GM20000 (cell line): ENCODE measurements at regions not wholly inside any gene's neighbourhood (a gene's known extent, or its start where the extent isn't known, plus 50 kb on each side); places are given as distances from the start of the nearest gene placed in this dataset.

ENCODE experiments used
- DNase-seq: peaks from one replicate; pipeline ENCODE4 v3.0.0; 2012; ENCODE audit warnings: low spot score
- TF ChIP-seq, protein P1 (sequence below): IDR thresholded peaks from 2 replicates; pipeline ENCODE4 v1.5.1; 2012; ENCODE audit warnings: mild to moderate bottlenecking, control low read depth; ENCODE audit errors: extremely low read depth, missing control alignments

DNA sequence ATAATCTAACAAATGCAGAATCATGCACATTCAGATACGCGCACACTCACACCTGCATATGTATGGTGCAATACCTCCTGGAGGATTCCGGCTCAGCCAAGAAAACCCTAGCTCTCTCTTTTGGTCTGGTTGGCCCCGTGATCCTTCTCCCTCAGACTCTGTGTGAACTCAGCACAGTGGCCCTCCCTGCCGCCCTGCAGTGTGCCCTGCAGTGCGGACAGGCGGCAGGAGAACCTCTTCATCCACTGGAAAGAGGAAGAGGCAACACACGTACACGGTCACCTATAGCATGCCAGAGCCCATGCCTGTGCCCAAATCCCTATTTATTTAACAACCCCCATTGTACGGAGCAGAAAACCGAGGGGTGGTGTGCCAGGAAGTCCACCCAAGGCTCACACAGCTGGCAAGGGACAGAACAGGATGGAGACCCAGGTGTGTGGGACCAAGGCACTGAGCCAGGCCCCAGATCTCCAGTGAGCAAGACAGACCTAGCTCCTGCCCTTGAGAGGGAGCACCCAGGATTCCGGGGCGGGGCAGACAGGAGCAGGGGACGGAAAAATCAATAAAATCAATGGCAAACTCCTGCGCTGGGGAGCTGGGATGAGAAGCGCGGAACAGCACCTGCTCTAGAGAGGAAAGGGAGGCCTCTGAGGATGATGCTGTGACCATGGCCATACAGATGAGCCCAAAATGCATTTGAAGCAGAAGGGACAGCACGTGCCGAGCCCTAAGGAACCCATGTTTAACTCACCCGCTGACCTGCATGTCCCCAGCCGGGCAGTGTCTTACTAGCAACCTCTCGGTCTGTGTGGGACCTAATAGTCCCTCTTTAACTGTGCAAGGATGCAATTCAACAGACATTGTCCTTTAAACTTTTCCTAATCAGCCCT lies 54.7 kb upstream of the CIBAR2 start:
- TF ChIP-seq, protein P1, sequence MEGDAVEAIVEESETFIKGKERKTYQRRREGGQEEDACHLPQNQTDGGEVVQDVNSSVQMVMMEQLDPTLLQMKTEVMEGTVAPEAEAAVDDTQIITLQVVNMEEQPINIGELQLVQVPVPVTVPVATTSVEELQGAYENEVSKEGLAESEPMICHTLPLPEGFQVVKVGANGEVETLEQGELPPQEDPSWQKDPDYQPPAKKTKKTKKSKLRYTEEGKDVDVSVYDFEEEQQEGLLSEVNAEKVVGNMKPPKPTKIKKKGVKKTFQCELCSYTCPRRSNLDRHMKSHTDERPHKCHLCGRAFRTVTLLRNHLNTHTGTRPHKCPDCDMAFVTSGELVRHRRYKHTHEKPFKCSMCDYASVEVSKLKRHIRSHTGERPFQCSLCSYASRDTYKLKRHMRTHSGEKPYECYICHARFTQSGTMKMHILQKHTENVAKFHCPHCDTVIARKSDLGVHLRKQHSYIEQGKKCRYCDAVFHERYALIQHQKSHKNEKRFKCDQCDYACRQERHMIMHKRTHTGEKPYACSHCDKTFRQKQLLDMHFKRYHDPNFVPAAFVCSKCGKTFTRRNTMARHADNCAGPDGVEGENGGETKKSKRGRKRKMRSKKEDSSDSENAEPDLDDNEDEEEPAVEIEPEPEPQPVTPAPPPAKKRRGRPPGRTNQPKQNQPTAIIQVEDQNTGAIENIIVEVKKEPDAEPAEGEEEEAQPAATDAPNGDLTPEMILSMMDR: no peak
- no peak for DNase-seq

GRCh38 chr16:85167589-85168537 lies 55.6 kb upstream of the CIBAR2 start:
- TF ChIP-seq, protein P1: no peak
- DNase-seq: no peak

DNA sequence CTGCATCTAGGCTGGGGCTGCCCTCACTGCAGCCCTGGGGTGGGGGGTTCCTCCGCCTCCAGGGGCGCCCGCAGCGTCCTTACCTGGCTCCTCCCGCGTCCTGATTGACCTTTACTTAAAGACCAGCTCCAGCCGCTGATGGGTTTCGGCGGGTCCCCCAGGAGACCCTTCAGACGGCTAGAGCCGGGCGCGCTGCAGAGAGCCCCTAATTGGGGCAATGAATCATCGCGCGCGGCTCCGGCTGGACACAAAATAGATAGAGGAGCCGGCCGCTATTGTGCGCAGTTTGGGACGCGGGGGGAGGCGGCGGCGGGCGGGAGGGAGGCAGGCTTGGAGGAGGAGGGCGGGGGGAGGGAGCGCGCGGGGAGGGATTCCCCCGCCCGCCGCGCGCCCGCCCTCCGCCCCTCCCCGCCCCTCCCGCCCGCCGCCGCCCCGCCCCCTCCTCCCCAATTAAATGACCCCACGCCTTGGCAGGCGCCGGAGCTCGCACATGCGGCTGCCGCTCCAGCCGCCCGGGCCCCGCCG lies 56.5 kb upstream of the CIBAR2 start:
- peak; percentile 85 for DNase-seq

DNA sequence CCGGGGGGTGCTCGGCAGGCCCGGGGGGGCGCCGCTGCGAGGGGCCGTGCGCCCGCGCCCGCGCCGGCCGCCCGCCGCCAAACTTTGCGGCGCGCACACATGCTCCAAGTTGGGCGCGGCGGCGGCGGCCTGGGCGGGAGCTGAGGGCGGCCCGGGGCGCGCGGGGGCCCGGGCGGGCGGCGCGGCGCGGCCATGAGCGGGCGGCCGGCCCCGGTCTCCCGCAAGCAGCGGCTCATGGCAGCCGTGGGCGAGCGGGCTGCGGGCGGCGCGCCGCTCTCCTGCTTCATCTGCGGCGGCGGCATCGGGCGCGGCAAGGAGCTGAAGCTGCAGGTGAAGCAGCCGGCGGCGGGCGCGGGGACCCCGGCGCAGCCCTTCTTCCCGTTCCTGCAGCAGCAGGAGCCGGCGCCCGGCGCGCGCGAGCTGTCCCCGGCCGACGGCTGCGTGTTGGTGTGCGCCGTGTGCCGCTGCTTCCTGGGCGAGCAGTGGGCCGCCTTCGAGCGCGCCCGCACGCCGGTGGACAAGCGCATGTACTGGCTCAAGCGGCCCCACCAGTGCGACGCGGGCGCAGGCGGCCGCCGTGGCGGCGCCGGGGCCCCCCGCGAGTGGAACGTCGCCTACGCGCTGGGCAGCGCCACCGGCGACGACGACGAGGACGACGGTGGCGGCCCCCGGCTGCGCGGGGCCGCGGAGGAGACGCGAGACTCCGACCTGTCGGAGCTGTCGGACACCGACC lies 57.2 kb upstream of the CIBAR2 start:
- peak; percentile 70 for DNase-seq
- TF ChIP-seq, protein P1: no peak

More for the DNA sequence above, 56.5 kb upstream of the CIBAR2 start:
- TF ChIP-seq, protein P1: no peak

DNA sequence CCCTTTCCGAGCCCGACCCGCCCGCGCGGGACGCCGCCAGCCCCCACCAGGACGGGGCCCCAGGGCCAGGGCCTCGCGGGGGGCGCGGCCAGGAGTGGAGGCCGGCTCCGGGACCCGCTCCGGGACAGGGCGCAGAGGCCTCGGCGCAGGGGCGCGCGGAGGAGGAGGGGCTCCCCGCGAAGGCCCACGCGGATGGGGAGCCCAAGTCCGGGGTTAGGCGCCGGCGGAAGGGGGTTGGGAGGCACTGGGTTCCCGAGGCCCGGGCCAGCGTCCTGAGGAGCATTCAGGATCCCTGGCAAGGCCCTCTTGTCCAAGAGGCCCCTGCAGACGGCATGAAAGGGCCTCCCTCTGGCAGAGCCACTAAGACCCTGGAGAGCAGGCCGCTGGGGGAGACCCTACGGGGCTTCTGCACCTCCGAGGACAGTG lies 57.8 kb upstream of the CIBAR2 start:
- DNase-seq: no peak
- TF ChIP-seq, protein P1: no peak

DNA sequence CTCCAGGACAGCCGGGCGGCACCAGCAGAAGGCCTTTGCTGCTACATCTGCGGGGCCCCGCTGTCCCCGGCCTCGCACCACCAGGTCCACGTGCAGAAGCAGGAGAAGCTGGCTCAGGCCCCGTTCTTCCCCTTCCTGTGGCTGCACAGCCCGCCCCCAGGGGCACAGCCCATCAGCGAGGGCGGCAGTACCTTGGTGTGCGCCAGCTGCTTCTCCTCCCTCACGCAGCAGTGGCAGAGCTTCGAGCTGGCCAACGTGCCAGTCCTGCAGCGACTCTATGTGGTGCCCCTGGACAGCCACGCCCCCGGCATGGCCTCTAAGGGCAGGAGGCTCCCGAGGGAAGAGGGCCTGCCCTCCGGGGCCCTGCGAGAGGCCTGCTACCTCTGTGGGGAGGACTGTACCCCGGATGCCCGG lies 58.3 kb upstream of the CIBAR2 start:
- TF ChIP-seq, protein P1: no peak
- no peak for DNase-seq
